Sciatic nerve (tissue), 2 donors: ENCODE measurements at regions not wholly inside any gene's neighbourhood (a gene's known extent, or its start where the extent isn't known, plus 50 kb on each side); places are given as distances from the start of the nearest gene placed in this dataset.

Source experiments
- ATAC-seq: fragments of 200-7000 bp; cut with Tn5 transposase; one replicate; pipeline ENCODE4 v1.9.1; 2020; ENCODE audit warnings: mild to moderate bottlenecking, moderate library complexity
- DNase-seq: peaks from one replicate; pipeline ENCODE4 v3.0.0-alpha.2; 2020; ENCODE audit warnings: low spot score
- intact Hi-C: fragments of 100-400 bp; cut with DNase I; formaldehyde crosslinking; loops from one replicate; pipeline ENCODE4 v1.14.2; 2022
- donor health status: DM: no; HTN: no; CAD: no.
- donor health status: DM: no; HTN: no; CAD: no.

- intact Hi-C loops = no loop called here
- no peak for DNase-seq
- ATAC-seq = no peak
Observed at GRCh38 chr11:101401245-101401644, 182.6 kb downstream of the TRPC6 start.

- ATAC-seq (peak; percentile 98), DNase-seq (no peak)
- intact Hi-C loops = no loop called here
Observed at GRCh38 chr11:101397979-101398378, 185.8 kb downstream of the TRPC6 start.

- intact Hi-C loops = no loop called here
- ATAC-seq (no peak), DNase-seq (no peak)
Observed at GRCh38 chr11:101390539-101390938, 193.3 kb downstream of the TRPC6 start.

GRCh38 chr11:101369835-101370234 is 214.0 kb downstream of the TRPC6 start:
- intact Hi-C loops = no loop called here
- ATAC-seq (no peak), DNase-seq (no peak)

- DNase-seq = no peak
- intact Hi-C loops = loop anchor here (5.0 kb wide), 1 partner anchor 1921 kb away; no protein-coding TSS in a partner anchor
Observed at GRCh38 chr11:101363706-101364275, 220.0 kb downstream of the TRPC6 start.

GRCh38 chr11:101362643-101363042 is 221.2 kb downstream of the TRPC6 start:
- intact Hi-C loops = loop anchor here (5.0 kb wide), 1 partner anchor 1920 kb away; no protein-coding TSS in a partner anchor
- ATAC-seq = no peak
- no peak for DNase-seq

More at GRCh38 chr11:101363706-101364275, 220.0 kb downstream of the TRPC6 start:
- no peak for ATAC-seq

GRCh38 chr11:101357771-101358170 is 226.0 kb downstream of the TRPC6 start:
- DNase-seq (no peak), ATAC-seq (no peak)
- intact Hi-C loops = no loop called here

- ATAC-seq = no peak
- DNase-seq = no peak
- intact Hi-C loops = no loop called here
Observed at GRCh38 chr11:101354801-101355200, 225.2 kb upstream of the PGR start.

GRCh38 chr11:101348786-101349185 is 219.2 kb upstream of the PGR start:
- DNase-seq (no peak), ATAC-seq (no peak)
- intact Hi-C loops = no loop called here

- intact Hi-C loops = no loop called here
- ATAC-seq = peak; percentile 15
- DNase-seq = no peak
Observed at GRCh38 chr11:101346591-101346990, 217.0 kb upstream of the PGR start.

GRCh38 chr11:101345891-101346290 is 216.3 kb upstream of the PGR start:
- no peak for ATAC-seq
- no peak for DNase-seq
- intact Hi-C loops = no loop called here

GRCh38 chr11:101342307-101342706 is 212.7 kb upstream of the PGR start:
- ATAC-seq = no peak
- no peak for DNase-seq
- intact Hi-C loops = no loop called here

GRCh38 chr11:101341578-101341977 is 212.0 kb upstream of the PGR start:
- intact Hi-C loops = no loop called here
- DNase-seq (no peak), ATAC-seq (no peak)

GRCh38 chr11:101336858-101337257 is 207.2 kb upstream of the PGR start:
- DNase-seq (no peak), ATAC-seq (no peak)
- intact Hi-C loops = no loop called here

GRCh38 chr11:101336155-101336554 is 206.5 kb upstream of the PGR start:
- no peak for ATAC-seq
- no peak for DNase-seq
- intact Hi-C loops = no loop called here

- DNase-seq = no peak
- intact Hi-C loops = no loop called here
- no peak for ATAC-seq
Observed at GRCh38 chr11:101334581-101334980, 205.0 kb upstream of the PGR start.

- intact Hi-C loops = no loop called here
Observed at GRCh38 chr11:101331411-101331810, 201.8 kb upstream of the PGR start.

GRCh38 chr11:101327908-101328307 is 198.3 kb upstream of the PGR start:
- no peak for DNase-seq
- peak; percentile 61 for ATAC-seq
- intact Hi-C loops = no loop called here

More at GRCh38 chr11:101331411-101331810, 201.8 kb upstream of the PGR start:
- no peak for DNase-seq
- ATAC-seq = no peak

GRCh38 chr11:101326141-101326540 is 196.5 kb upstream of the PGR start:
- DNase-seq (no peak), ATAC-seq (no peak)
- intact Hi-C loops = no loop called here

- no peak for DNase-seq
- no peak for ATAC-seq
- intact Hi-C loops = no loop called here
Observed at GRCh38 chr11:101323997-101324396, 194.4 kb upstream of the PGR start.

GRCh38 chr11:101321222-101321621 is 191.6 kb upstream of the PGR start:
- DNase-seq (no peak), ATAC-seq (no peak)
- intact Hi-C loops = no loop called here
